ENCODE measurements at regions not wholly inside any gene's neighbourhood (a gene's known extent, or its start where the extent isn't known, plus 50 kb on each side); places are given as distances from the start of the nearest gene placed in this dataset.

GRCh38 chr5:105663671-105664070 lies 2007.1 kb downstream of the EFNA5 start:
- no peak for TF ChIP-seq CTCF (IDR thresholded peaks at IDR 0.05)
- TF ChIP-seq POLR2A (IDR thresholded peaks at IDR 0.05) = no peak
- WGBS (ENCODE audit: insufficient coverage, low coverage, low lambda C conversion rate, missing lambda C conversion rate) = 68% methylated on average over 4 of the region's 4 CpGs
- no peaks in the 10 kb centered on the region for H3K4me1 ChIP-seq
- intact Hi-C loops (cut with DNase I) = no loop called here
- no peaks in the 10 kb centered on the region for H3K9me3 ChIP-seq
- no peak for ATAC-seq
- no peak overlapping the region for H3K27ac ChIP-seq
- no peak overlapping the region for H3K4me3 ChIP-seq
- H3K36me3 ChIP-seq = no peaks in the 10 kb centered on the region
- H3K27me3 ChIP-seq = no peaks in the 10 kb centered on the region
- no peak for DNase-seq

- no peaks in the 10 kb centered on the region for H3K4me1 ChIP-seq
- no peak for ATAC-seq
- H3K4me3 ChIP-seq = no peak overlapping the region
- no peaks in the 10 kb centered on the region for H3K9me3 ChIP-seq
- no peaks in the 10 kb centered on the region for H3K36me3 ChIP-seq
- H3K27ac ChIP-seq = no peak overlapping the region
- DNase-seq = no peak
- no peak for TF ChIP-seq POLR2A (IDR thresholded peaks at IDR 0.05)
- WGBS (ENCODE audit: insufficient coverage, low coverage, low lambda C conversion rate, missing lambda C conversion rate) = 36% methylated on average over 3 of the region's 3 CpGs
- intact Hi-C loops (cut with DNase I) = no loop called here
- H3K27me3 ChIP-seq = no peaks in the 10 kb centered on the region
Measured at GRCh38 chr5:105659396-105659795, 2011.3 kb downstream of the EFNA5 start.

- Histone ChIP-seq H3K4me1 (no peaks in the 10 kb centered on the region), H3K27me3 (no peaks in the 10 kb centered on the region), H3K36me3 (no peaks in the 10 kb centered on the region), H3K27ac (no peak overlapping the region), H3K9me3 (no peaks in the 10 kb centered on the region), H3K4me3 (no peak overlapping the region)
- WGBS (ENCODE audit: insufficient coverage, low coverage, low lambda C conversion rate, missing lambda C conversion rate) = 74% methylated on average over 5 of the region's 14 CpGs
- intact Hi-C loops (cut with DNase I) = no loop called here
- DNase-seq (peak in 1 of 3 donors; percentile 31), ATAC-seq (peak in 1 of 4 donors; percentile 36)
- TF ChIP-seq POLR2A (IDR thresholded peaks at IDR 0.05) (no peak), CTCF (IDR thresholded peaks at IDR 0.05) (no peak)
Measured at GRCh38 chr5:105640328-105640727, 2030.4 kb downstream of the EFNA5 start.

DNA sequence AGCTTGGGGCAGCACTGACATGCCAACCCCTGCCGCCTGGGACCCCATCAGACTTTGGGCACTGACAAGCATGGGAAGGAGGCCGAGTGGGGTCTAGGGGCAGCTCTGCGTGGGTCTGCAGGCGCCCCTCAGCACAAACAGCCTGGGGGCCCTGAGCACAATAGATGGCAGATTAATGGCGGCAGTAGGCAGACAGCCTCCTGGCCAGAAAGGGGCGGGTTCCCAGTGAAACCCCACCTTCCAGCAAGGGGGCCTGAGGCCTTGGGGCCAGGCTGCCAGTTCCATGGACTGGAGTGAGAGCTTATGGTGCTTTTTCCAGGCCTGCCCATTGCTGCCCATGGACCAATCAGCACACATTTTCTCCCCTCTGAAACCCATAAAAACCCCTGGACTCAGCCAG lies 2031.2 kb downstream of the EFNA5 start:
- H3K27ac ChIP-seq = no peak overlapping the region
- H3K4me3 ChIP-seq = no peak overlapping the region
- WGBS (ENCODE audit: insufficient coverage, low coverage, low lambda C conversion rate, missing lambda C conversion rate) = 50% methylated on average over 2 of the region's 6 CpGs
- no peak for TF ChIP-seq CTCF (IDR thresholded peaks at IDR 0.05)
- TF ChIP-seq POLR2A (IDR thresholded peaks at IDR 0.05) = no peak
- peak in 1 of 3 donors; percentile 22 for DNase-seq
- H3K36me3 ChIP-seq = no peaks in the 10 kb centered on the region
- no peaks in the 10 kb centered on the region for H3K4me1 ChIP-seq
- H3K27me3 ChIP-seq = no peaks in the 10 kb centered on the region
- ATAC-seq = peak in 1 of 4 donors; percentile 22
- intact Hi-C loops (cut with DNase I) = no loop called here
- H3K9me3 ChIP-seq = no peaks in the 10 kb centered on the region

- DNase-seq = peak in 1 of 3 donors; percentile 34
- TF ChIP-seq POLR2A (IDR thresholded peaks at IDR 0.05) (no peak), CTCF (IDR thresholded peaks at IDR 0.05) (no peak)
- no peak for ATAC-seq
- Histone ChIP-seq H3K9me3 (no peaks in the 10 kb centered on the region), H3K4me3 (no peak overlapping the region), H3K27me3 (no peaks in the 10 kb centered on the region), H3K4me1 (no peaks in the 10 kb centered on the region), H3K36me3 (no peaks in the 10 kb centered on the region), H3K27ac (no peak overlapping the region)
- intact Hi-C loops (cut with DNase I) = no loop called here
- WGBS (ENCODE audit: insufficient coverage, low coverage, low lambda C conversion rate, missing lambda C conversion rate) = 66% methylated on average over 7 of the region's 9 CpGs
Measured at GRCh38 chr5:105639068-105639467, 2031.7 kb downstream of the EFNA5 start.

Data from right lobe of liver (tissue), 6 donors.